ENCODE measurements at regions not wholly inside any gene's neighbourhood (a gene's known extent, or its start where the extent isn't known, plus 50 kb on each side); places are given as distances from the start of the nearest gene placed in this dataset.

DNA sequence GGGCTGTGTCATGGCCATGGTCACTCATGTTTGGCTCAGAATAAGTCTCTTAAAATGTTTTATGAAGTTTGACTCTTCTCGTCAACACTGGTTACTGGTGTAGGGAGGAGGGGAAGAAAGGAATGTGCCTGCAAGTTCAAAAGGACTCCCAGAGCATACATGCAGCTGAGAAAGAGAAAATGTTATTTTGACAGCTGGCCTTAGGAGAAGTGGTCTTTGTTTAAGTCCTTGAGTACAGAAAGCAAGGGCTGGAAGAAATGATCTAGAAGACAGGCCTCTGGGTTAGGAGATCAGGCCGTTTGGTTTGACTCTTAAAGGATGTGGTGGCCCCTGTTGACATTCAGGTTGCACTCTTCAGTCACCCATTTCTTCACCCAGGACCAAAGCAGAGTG, 245.5 kb downstream of the REEP3 start:
- no peak overlapping the region for H3K4me3 ChIP-seq (ENCODE audit: low read depth, low read length)
- TF ChIP-seq, protein P1, sequence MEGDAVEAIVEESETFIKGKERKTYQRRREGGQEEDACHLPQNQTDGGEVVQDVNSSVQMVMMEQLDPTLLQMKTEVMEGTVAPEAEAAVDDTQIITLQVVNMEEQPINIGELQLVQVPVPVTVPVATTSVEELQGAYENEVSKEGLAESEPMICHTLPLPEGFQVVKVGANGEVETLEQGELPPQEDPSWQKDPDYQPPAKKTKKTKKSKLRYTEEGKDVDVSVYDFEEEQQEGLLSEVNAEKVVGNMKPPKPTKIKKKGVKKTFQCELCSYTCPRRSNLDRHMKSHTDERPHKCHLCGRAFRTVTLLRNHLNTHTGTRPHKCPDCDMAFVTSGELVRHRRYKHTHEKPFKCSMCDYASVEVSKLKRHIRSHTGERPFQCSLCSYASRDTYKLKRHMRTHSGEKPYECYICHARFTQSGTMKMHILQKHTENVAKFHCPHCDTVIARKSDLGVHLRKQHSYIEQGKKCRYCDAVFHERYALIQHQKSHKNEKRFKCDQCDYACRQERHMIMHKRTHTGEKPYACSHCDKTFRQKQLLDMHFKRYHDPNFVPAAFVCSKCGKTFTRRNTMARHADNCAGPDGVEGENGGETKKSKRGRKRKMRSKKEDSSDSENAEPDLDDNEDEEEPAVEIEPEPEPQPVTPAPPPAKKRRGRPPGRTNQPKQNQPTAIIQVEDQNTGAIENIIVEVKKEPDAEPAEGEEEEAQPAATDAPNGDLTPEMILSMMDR (IDR thresholded peaks at IDR 0.05; ENCODE audit: borderline replicate concordance, insufficient read depth, low read depth, low read length): no peak

DNA sequence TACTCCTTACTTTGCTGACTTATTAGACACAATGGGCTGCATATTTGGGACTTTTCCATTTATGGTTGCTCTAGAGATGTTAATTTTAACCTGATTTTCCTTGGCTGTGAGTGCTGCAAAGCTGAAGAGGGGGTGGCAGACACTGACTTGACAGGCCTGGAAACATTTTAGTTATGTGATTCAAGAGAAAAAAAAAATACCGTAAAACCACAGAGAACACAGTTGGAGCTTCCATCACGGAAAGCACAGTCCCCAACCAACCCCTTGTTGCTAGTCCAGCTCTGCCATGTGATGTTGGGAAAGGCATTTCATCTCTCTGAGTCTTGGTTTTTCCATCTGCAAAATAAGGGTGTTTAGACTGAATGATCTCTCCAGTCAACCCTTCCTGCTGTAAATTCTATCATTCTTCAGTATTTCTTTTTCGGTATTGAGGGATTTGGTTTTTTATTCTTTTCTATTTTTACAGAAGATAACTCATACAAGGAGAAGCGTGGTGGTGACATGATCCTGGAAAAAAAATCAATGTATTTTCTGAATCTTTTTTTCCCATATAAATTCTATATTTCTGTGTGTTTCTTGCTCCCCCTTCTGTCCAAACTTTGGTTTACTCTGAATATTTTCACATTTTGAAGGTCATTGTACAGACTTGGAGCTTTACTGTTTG, 246.1 kb downstream of the REEP3 start:
- H3K4me3 ChIP-seq (ENCODE audit: low read depth, low read length): no peak overlapping the region
- TF ChIP-seq, protein P1 (IDR thresholded peaks at IDR 0.05; ENCODE audit: borderline replicate concordance, insufficient read depth, low read depth, low read length): no peak

DNA sequence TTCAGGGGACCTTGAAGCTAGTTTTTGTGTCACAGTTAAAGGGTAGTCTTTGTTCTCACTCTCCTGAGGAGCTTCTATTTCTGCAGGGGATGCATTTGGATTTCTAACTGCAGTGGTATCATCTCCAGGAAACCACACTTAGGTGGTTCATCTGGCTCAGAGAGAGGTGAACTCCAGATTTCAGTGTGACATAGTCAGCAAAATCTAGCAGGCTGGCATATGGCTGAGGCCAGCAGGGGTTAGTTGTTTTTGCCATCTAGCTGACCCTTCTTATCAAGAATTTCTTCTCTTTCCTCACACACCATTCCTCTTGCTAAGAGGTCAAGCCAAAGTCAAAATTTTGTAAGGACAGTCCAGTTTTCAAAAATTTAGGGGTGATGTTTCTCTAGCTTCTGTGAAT, 248.2 kb downstream of the REEP3 start:
- no peak overlapping the region for H3K4me3 ChIP-seq (ENCODE audit: low read depth, low read length)
- TF ChIP-seq, protein P1 (IDR thresholded peaks at IDR 0.05; ENCODE audit: borderline replicate concordance, insufficient read depth, low read depth, low read length): no peak

DNA sequence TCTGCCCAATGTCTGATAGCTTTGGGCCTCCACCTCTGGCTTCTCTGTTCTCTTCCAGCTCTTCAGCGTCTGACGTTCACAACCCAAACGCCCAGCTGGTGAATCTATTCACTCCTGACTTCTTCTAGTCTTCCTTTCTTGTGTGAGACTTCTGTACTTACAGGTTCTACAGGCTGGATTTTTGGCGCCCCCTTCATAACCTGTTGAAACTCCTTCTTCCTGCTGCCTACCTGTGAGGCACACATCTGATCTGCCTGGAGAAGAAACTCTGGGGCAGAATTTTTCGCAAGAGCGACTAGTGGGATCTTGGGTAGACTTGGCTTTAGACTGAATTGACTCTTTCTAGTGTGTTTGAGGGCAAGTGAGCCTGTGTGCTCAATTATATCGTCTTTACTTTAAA, 249.3 kb downstream of the REEP3 start:
- TF ChIP-seq, protein P1 (IDR thresholded peaks at IDR 0.05; ENCODE audit: borderline replicate concordance, insufficient read depth, low read depth, low read length): no peak
- no peak overlapping the region for H3K4me3 ChIP-seq (ENCODE audit: low read depth, low read length)

DNA sequence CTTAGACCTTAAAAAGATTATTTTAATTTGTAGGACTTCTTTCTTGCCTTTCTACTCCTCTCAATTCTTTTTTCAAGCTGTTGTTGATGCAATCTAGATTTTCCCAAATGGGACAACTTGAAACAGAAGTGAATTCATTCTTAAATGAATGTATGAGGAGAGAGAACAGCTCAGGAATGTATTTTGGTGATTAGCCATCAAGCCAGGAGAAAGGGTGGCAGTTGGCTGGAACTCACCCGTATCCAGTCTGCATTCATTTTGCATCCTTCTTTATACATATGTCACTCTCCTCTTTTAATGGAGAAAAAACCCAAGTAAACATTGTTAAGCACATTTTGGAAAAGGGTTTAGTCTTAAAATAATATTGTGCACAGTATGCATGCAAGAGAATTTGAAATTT, 251.3 kb downstream of the REEP3 start:
- no peak overlapping the region for H3K4me3 ChIP-seq (ENCODE audit: low read depth, low read length)
- TF ChIP-seq, protein P1 (IDR thresholded peaks at IDR 0.05; ENCODE audit: borderline replicate concordance, insufficient read depth, low read depth, low read length): no peak

DNA sequence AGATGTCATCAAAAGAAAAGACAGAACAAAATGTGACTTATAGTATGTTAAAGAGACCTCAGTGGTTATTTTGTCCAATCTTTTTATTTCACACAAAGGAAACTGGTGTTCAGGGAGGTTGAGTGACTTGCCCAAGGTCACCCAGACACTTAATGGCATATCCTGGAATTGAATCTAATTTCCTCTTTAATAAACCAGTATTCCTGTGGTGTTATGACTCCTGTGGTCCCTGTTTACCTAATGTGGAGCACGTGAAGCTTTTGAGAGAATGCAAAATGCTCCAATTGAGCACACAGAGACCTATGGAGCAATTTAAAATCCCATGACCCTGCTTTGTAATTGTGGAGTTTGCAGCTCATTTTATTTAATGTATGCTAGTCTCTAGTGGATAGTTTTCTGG, 251.9 kb downstream of the REEP3 start:
- TF ChIP-seq, protein P1 (IDR thresholded peaks at IDR 0.05; ENCODE audit: borderline replicate concordance, insufficient read depth, low read depth, low read length): no peak
- H3K4me3 ChIP-seq (ENCODE audit: low read depth, low read length): no peak overlapping the region

DNA sequence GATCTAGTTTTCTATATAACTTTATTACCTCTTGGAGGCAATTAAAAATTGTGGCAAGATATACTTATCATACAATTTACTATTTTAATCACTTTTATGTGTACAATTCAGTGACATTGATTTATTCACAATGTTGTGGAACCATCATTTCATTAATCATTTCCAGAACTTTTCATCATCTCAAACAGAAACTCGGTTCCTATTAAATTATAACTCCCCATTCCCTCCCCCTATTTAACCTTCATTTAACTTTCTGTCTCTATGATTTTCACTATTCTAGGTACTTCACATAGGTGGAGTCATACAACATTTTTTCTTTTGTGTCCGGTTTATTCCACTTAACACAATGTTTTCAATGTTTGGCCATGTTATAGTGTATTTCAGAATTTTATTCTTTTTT, 252.8 kb downstream of the REEP3 start:
- no peak overlapping the region for H3K4me3 ChIP-seq (ENCODE audit: low read depth, low read length)
- TF ChIP-seq, protein P1 (IDR thresholded peaks at IDR 0.05; ENCODE audit: borderline replicate concordance, insufficient read depth, low read depth, low read length): no peak

Measured in GM12875 (cell line).